NT2/D1 (cell line): ENCODE measurements at regions not wholly inside any gene's neighbourhood (a gene's known extent, or its start where the extent isn't known, plus 50 kb on each side); places are given as distances from the start of the nearest gene placed in this dataset.

Experiments used
- DNase-seq: peaks from one replicate; pipeline ENCODE4 v3.0.0-alpha.2; 2011; ENCODE audit warnings: low read depth, low spot score
- H3K27me3 ChIP-seq: 2 replicates; pipeline ENCODE4 v1.6.0; 2011; ENCODE audit warnings: mild to moderate bottlenecking; ENCODE audit not compliant: insufficient read length, insufficient read depth
- H3K36me3 ChIP-seq: 2 replicates; pipeline ENCODE4 v1.6.1; 2011; ENCODE audit warnings: mild to moderate bottlenecking, low read length, mixed read lengths; ENCODE audit not compliant: insufficient read depth, insufficient read length
- H3K4me1 ChIP-seq: 2 replicates; pipeline ENCODE4 v1.5.1; 2011; ENCODE audit not compliant: insufficient read depth, insufficient read length
- H3K4me3 ChIP-seq: 2 replicates; pipeline ENCODE4 v1.5.1; 2011; ENCODE audit warnings: low read depth; ENCODE audit not compliant: insufficient read length
- H3K9ac ChIP-seq: 2 replicates; pipeline ENCODE4 v1.6.0; 2011; ENCODE audit warnings: low read depth; ENCODE audit not compliant: insufficient read length
- H3K9me3 ChIP-seq: 2 replicates; pipeline ENCODE4 v1.5.1; 2011; ENCODE audit warnings: mild to moderate bottlenecking, low read length; ENCODE audit not compliant: insufficient read depth
- SUZ12 ChIP-seq: IDR thresholded peaks from 2 replicates; pipeline ENCODE4 v1.6.1; 2011; ENCODE audit not compliant: insufficient read length, insufficient read depth; ENCODE audit errors: extremely low read depth
- YY1 ChIP-seq: IDR thresholded peaks from 2 replicates; pipeline ENCODE4 v1.6.1; 2011; ENCODE audit not compliant: insufficient read length, insufficient read depth
- ZNF274 ChIP-seq: IDR thresholded peaks from 2 replicates; pipeline ENCODE4 v1.6.1; 2011; ENCODE audit warnings: mild to moderate bottlenecking, low read depth, low read length

- Histone ChIP-seq H3K9me3 (no peaks in the 10 kb centered on the region), H3K4me1 (no peaks in the 10 kb centered on the region), H3K27me3 (no peaks in the 10 kb centered on the region), H3K9ac (no peak overlapping the region), H3K4me3 (no peak overlapping the region), H3K36me3 (no peaks in the 10 kb centered on the region)
- no peak for TF ChIP-seq SUZ12
- no peak for TF ChIP-seq ZNF274
- no peak for TF ChIP-seq YY1
- DNase-seq = no peak
Measured at GRCh38 chr9:78835928-78836450, 539.1 kb downstream of the PSAT1 start.

- Histone ChIP-seq H3K4me3 (no peak overlapping the region), H3K9ac (no peak overlapping the region)
- TF ChIP-seq YY1 = no peak
Measured at GRCh38 chr9:78839252-78839651, 542.3 kb downstream of the PSAT1 start.

DNA sequence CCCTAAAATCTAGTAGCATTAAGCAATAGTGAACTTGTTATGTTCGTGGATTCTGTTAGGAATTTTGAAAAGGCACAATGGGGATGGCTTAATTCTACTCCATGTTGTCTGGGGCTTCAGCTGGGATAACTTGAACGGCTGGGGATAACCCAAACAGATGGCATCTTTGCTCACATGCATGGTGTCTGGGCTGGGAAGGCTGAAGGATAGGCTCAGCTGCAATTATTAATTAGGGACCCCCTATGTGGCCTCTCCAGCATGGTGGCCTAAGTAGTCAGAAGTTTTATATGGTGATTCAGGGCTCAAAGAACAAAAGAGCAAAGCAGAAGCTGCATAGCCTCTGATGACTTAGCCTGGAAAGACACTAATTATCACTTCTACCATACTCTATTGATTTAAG lies 551.1 kb downstream of the PSAT1 start:
- Histone ChIP-seq H3K9ac (no peak overlapping the region), H3K4me3 (no peak overlapping the region), H3K27me3 (no peaks in the 10 kb centered on the region), H3K4me1 (no peaks in the 10 kb centered on the region), H3K9me3 (no peaks in the 10 kb centered on the region; the same call in 1 of the 2 replicates), H3K36me3 (no peaks in the 10 kb centered on the region)
- DNase-seq = no peak
- TF ChIP-seq ZNF274 = no peak

More at GRCh38 chr9:78839252-78839651, 542.3 kb downstream of the PSAT1 start:
- Histone ChIP-seq H3K9me3 (no peaks in the 10 kb centered on the region), H3K36me3 (no peaks in the 10 kb centered on the region), H3K27me3 (no peaks in the 10 kb centered on the region), H3K4me1 (no peaks in the 10 kb centered on the region)
- DNase-seq = no peak

- no peaks in the 10 kb centered on the region for H3K27me3 ChIP-seq
- no peak for TF ChIP-seq SUZ12
- no peaks in the 10 kb centered on the region; the same call in 1 of the 2 replicates for H3K9me3 ChIP-seq
- no peaks in the 10 kb centered on the region for H3K4me1 ChIP-seq
- no peak overlapping the region for H3K4me3 ChIP-seq
- no peaks in the 10 kb centered on the region for H3K36me3 ChIP-seq
- DNase-seq = no peak
- H3K9ac ChIP-seq = no peak overlapping the region
Measured at GRCh38 chr9:78856144-78856543, 559.2 kb downstream of the PSAT1 start.

DNA sequence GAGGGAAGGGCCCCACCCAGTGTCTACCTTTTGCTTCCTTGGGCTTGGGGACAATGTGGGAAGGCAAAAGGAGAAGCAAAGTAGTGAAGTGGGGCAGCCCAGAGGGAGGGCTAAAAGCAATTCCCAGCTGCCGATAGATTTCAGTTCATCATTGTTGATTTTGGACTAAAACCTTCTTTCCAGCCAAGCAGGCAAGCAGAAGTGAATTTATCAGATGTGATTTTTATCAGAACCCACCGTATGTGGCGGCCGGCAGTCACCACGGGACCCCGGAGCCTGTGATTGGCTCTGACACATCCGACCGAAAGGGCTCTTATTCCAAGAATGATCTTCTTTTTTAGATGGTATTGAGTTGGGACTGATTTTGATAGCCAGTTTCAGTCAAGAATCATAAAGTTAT lies 559.9 kb downstream of the PSAT1 start:
- Histone ChIP-seq H3K9me3 (no peaks in the 10 kb centered on the region), H3K36me3 (no peaks in the 10 kb centered on the region), H3K4me3 (no peak overlapping the region), H3K9ac (no peak overlapping the region), H3K4me1 (no peaks in the 10 kb centered on the region), H3K27me3 (no peaks in the 10 kb centered on the region)
- no peak for TF ChIP-seq SUZ12
- TF ChIP-seq YY1 = no peak
- TF ChIP-seq ZNF274 = no peak
- DNase-seq = no peak

GRCh38 chr9:78857373-78858225 lies 560.7 kb downstream of the PSAT1 start:
- Histone ChIP-seq H3K27me3 (no peaks in the 10 kb centered on the region), H3K4me3 (no peak overlapping the region), H3K4me1 (no peaks in the 10 kb centered on the region), H3K36me3 (no peaks in the 10 kb centered on the region), H3K9ac (no peak overlapping the region), H3K9me3 (no peaks in the 10 kb centered on the region)
- no peak for DNase-seq
- TF ChIP-seq YY1 = no peak
- TF ChIP-seq ZNF274 = no peak
- TF ChIP-seq SUZ12 = no peak

DNA sequence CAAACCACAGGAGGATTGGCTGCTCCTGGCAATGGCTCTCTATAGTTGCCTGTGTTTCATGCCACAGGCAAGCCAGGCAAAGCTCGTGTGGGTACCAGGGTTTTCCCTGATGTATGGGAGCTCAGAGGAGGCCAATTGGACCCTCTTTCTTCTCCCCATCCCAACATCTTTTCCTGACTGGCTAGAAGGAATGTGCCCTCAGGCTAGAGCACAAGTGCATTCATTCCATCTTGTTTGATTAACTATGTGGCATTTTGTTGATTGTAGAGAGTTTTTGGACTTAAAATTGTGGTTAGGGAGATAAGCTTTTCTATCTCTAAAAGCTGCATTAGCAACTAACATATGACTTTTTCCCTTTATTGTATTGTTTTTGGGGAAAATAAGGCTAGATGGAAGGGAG lies 561.3 kb downstream of the PSAT1 start:
- Histone ChIP-seq H3K9ac (no peak overlapping the region), H3K4me1 (no peaks in the 10 kb centered on the region), H3K36me3 (no peaks in the 10 kb centered on the region), H3K27me3 (no peaks in the 10 kb centered on the region), H3K9me3 (no peaks in the 10 kb centered on the region), H3K4me3 (no peak overlapping the region)
- no peak for DNase-seq
- TF ChIP-seq ZNF274 = no peak
- TF ChIP-seq SUZ12 = no peak
- no peak for TF ChIP-seq YY1
